AG20443 (cell line): ENCODE measurements at regions not wholly inside any gene's neighbourhood (a gene's known extent, or its start where the extent isn't known, plus 50 kb on each side); places are given as distances from the start of the nearest gene placed in this dataset.
A peak's percentile ranks its signal among the peaks of the same experiment; 100 is the strongest.

Source experiments
- DNase-seq: peaks from one replicate; pipeline ENCODE4 v3.0.0; 2012; ENCODE audit warnings: low spot score, mixed read lengths

DNA sequence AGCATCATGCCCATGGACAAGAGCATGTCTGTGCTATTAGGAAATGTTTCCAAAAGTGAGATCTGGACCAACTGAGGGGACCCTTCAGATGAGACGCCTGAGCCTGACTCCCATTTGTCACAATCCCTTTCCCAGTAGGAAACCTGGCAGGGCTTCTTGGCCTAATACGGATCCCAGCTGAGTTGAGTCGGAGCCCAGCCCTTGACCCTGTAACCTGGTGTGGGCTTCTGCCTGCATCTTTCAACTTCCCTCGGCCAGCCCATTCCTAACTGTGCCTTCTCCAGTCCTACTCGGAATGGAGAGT lies 148.3 kb downstream of the IRX2 start:
- no peak for DNase-seq

DNA sequence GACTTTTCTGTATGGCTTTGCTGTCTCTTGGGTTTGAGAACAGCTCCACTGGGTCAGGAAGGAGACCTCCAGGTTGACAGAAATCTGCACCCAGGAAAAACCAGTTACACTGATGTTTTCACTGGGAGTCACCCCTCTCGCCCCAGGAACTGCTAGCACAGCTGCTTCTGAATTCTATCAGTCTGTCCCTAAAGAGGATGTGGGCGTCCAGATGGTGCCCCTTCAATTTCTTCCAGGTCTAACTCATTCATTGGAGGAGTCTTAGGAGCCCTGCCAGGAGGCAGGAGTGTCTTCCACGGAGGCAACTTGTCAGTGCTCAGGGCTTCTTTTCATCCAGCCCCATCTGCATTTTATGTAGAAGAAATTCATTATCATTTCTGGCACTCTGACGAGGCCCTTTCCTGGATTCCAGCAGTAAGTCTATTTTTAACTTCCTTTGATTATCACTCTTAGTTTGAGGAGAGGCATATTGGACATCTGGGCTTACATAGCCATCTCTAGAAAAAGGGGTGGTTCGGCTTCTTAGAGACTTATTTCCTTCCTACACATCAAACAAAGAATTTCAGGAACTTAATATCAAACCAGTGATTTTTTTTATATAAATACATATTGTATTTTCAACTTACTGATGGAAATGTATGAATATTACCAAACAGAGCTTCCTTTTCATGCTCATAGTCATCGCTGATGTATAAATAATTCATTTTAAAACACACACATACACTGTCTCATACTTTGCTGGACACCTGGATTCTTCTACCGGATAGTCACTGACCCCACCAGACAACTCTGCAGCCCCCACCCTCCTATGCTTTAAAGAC lies 148.8 kb downstream of the IRX2 start:
- no peak for DNase-seq

DNA sequence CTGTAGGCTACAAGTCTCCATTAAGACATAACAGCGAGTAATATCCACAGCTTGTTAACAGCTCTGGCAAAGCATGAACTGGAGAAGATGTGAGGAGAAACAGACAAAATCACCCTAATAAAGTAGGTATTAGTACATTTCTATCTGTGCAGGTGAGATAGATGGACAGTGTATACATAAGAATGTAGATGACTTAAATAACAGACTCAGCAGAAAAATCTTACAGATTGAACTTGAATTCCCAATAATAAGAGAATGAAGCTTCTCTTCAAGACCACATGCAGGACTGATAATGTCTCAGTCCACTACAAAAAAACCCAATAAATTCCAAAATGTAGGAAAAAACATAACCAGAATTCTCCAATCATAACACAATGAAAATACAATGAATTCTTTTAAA lies 153.0 kb downstream of the IRX2 start:
- no peak for DNase-seq

DNA sequence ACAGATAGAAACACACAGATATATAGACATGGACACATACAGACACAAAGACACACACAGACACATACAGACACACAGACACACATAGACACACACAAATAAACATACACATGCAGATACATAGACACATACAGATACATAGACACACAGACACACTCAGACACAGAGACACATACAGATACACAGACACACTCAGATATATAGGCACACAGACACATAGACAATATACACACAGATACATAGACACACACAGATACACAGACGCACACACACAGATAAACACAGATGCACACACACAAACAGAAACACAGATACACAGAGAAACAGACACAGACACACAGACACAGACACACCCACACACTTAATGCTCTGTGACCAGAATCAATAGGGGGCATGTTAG lies 156.8 kb downstream of the IRX2 start:
- no peak for DNase-seq

DNA sequence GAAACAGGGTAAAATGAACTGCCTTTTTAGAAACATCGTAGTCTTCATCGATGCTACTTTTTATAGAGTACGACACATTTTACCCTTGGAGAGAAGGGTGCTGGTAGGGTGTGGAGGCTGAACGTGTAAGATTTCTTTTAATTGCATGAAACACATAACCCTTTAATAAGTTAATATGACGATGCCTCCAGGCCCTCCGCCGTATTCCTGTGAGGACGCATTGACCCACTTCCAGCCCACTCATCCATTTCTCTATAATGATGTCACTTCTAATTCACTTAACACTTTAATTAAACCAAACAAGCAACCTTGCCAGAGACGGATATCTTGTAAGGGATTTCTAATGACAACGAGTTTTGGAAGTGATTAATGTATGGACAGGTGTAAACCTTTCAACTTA lies 158.7 kb downstream of the IRX2 start:
- no peak for DNase-seq

DNA sequence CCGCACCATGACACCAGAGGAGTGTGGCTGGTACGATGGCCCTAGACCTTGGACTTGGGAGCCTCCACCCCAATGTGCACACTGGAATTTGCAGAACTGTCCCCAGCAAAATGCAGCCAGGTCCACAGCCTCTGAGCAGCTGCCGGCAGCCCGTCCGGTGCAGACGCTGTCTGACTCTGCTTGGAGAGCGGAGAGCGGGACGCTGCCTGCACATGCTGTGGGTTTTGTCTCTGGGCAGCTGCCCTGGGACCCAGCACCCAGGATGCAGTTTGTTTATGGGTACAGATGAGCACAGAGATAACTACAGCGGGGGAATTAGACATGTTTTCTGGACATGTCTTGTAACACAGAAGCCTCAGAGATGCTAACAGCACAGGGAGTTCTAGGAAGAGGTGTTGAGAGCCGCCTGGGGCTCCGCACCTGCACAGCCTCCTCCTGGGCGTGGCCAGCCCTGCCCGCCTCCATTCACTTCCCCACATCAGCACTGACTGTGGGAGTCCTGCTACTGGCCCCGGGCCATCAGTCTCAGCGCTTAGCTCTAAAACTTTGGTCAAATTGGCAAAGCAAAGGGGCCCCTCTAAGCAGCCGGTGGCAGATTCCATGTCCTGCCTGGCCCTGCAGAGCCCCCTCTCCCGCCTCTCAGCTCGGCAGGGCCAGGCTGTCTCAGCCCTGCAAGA lies 159.6 kb downstream of the IRX2 start:
- DNase-seq = peak; percentile 7

DNA sequence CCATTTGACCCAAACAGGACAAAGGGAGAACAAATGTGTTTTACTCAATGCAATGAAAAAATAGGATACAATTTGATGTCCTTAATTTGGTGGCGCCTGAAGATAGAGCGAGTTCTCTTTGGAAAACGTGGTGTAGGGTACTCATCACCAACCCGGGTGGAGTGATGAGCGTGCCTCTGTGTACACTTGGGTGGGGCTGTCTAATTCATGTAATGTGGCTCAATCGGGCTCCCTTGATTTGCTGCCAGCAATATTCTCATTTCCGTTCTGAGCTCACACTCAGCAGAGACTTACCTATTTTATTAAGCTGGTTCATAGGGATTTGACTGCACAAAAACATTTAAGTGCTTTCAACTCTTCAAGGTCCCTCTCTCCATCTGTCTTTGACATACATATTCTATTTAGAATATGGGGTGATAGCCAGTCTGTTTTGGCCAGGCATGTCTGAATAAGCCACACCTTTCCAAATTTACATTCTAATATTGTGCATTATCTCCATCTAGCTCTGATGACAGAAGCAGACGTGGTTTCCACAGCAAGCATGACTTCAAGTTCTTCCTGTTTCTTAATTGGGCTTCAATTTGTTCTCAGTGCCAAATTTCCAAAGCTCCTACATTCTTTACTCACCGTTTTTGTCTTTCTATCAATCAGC lies 162.5 kb downstream of the IRX2 start:
- DNase-seq = no peak

DNA sequence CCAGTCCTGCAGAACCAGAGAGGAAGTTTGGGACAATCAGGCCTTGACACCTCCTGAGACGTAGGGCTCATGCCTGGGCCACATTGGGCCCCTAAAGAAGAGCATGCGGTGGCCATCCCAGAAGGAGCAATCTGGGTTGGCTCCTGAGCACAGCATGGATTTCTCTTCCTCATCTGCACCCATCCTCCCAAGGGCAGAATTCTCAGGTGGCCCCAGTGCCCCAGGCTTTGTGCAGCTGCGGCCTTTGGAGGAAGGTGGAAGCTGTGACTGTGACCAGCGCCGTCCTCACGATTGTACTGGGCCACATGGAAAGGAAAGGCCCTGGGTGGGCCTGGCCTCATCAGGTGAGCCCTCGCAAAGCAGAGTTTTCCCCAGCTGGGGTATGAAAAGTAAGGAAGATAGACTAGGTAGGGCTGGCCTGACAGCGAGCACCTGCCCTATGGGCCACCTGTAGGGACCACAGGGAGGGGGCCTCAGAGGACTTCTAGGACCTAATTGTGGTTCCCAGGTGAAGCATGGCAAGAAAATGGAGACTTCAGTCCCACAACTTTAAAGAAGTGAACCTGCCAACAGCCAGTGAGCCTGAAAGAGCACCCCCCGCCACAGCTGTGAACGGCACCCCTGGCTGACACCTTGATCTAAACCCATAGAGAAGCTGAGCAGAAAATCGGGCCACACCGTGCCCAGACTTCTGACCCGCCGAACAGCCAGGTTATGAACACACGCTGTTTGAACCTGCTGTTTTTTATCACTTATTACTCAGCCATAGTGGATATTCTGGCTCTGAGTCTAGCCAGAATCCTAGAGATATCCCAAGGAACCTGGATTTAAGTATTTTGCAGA lies 164.1 kb downstream of the IRX2 start:
- DNase-seq = peak; percentile 2

DNA sequence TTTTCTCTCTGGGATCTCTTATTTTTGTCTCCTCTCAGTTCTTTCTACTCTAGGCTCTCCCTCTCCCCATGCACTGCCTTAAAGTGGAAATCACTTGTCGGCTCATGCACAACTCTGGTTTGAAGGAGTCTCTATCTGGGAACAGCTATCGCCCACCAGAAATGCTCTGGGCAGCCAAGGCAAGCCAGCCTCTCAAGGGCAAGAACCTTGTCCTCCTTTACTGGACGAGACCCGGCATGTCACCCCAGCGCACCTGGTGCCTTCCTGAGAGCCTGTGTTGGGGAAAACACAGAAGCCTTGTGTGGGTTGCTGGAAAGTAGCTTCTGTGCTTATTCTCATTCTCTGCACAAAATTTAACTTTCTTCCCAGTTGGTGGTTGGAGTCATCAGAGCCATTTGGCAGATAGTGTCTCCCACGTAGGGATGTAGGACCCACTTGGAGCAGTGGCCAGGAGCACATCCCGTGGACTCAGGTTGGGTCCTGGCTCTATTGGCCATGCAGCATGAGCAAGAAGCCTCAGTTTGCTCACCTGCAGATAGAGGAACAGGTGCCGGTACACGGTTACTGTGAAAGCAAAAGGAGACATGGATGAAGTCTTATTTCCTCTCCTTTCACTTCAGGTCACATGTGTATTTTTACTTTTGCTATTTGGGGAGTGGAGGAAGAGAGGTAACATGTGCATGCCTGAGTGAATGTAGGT lies 165.3 kb downstream of the IRX2 start:
- DNase-seq = peak; percentile 2

DNA sequence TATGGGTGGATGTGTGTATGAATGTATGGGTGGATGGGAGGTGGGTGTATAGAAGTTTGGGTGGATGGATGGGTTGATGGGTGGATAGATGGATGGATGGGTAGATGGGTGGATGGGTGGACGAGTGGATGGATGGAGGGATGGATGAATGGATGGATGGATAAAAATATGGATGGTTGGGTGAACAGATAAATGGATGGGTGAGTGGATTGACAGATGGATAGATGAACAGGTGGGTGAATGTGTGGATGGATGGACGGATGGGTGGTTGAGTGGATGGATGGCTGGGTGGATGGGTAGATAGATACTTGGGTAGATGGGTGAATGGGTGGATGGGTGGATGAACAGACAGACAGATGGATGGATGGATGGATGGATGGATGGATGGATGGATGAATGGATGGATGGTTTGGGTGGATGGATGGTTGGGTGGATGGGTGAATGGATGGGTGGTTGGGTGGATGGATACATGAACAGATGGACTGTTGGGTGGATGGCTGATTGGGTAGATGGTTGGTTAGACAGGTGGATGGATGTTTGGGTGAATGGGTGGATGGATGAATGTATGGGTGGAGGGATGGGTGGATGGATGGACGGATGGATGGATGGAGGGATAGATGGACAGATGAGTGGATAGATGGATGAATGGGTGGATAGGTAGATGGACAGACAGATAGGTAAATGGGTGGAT lies 166.8 kb downstream of the IRX2 start:
- no peak for DNase-seq

DNA sequence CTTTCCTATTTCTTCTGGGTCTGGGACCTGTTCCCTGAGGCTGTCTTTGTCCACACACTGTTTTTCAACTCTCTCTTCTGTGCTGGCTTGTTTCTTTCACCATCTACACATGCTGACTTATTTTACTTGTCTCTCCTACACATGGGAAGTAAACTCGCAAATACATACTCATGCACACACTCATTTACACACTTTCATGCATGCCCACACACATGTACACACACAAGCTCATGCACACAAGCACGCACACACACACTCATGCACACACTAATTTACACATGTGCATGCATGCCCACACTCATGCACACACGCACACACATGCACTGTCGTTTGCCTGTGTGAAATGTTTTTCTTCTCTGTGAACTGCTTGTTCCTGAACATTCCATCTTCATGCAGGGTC lies 169.0 kb downstream of the IRX2 start:
- DNase-seq = no peak

DNA sequence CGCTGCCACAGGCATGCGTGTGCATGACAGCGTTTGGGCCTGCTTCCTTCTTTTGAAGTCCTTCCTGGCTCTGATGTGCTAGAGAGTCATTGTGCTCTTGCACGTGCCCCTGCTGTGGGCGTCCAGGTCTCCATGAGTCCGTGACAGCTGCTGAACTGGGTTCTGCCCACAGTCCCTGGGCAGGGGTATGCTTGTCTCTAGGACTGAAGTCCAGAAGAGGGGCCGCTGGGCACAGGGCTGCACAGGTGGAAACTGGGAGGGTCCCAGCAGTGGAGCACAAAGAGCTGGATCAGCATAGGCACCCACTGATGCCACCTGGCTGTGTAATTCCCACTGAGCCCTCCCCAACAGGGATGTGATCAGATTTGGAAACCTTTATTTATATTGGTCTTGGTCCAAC lies 169.4 kb downstream of the IRX2 start:
- peak; percentile 3 for DNase-seq

DNA sequence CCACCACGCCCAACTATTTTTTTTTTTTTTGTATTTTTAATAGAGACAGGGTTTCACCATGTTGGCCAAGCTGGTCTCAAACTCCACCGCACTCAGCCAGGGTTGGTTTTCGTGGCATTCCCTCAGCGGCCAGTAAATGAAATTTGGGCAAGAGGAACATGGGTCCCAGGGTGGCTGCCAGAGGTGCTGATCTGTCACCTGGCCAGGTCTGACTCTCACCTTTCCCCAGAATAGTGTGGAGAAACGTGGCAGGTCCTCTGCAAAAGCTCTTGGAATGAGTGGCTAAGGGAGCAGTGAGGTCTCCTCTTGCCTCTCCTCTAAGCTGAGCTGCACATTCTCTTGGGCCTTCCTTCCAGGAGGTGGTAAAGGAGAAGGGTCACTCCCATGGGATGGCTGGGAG lies 170.1 kb downstream of the IRX2 start:
- DNase-seq = peak; percentile 4

DNA sequence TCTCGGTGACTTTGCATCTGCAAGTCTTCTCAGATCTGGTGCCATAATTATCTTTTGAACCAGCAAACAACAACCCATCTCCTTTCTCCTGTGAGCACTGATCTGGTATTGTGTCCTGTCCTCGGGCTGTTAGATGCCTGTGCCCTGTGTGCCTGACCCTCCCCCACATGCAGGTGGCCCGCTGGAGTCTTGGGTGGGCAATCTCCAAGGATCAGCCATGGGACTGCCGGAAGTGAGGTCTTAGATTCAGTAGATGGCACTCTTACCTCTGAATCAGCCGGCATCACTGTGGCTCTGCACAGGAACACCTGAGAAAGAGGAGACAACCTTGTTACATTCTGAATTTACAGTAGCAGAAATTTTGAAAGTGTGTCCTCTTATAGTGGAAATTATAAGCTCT lies 172.4 kb downstream of the IRX2 start:
- no peak for DNase-seq

DNA sequence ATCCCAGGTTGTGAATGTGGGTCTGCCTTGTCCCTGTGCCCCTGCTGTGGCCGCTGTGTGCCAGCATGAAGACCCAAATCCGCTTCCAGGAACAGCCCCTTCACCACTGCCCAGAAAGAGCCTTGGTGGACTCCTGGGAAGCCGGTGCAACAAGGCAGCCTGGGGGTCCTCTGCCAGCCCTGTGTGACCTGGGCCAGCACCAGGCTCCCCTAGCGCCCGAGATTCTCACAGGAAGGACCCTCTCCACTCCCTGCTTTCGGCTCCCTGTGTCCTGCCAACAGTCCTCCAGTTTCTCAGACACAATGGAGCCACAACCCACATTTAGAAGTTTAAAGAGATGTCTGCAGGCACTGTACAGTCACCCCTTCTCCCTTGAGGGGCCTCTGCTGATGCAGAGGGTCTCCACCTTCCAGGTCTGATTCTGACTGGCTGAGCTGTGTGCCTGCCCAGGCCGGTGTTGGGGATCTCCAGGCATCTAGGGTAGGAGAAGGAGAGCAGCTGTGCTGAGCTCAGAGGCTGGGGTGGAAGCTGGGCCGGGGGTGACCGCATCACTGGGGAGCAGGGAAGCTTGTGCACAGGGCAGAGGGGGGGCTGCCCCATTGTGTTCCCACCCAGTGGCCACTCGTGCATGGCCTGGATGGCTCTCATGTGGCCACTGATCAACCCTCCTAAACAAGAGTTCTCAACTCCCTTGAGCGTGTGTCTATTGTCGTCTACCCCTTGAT lies 174.0 kb downstream of the IRX2 start:
- peak; percentile 3 for DNase-seq

DNA sequence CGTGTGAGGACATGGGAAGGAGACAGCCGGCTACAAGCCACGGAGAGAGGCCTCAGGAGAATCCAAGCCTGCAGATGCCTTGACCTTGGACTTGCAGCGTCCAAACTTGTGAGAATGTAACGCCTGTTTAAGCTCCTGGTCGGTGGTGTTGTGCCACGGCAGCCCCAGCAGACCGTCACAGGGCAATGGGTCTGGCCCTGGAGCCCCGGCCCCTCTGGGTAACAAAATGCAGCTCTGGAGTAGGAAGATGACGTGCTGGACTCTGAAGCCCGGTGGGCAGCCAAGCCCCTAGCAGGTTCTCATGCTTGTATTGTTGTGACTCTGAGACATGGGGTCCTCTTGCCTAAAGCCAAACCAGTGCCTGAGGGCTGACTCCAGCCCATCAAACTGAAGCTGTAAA lies 174.7 kb downstream of the IRX2 start:
- no peak for DNase-seq

DNA sequence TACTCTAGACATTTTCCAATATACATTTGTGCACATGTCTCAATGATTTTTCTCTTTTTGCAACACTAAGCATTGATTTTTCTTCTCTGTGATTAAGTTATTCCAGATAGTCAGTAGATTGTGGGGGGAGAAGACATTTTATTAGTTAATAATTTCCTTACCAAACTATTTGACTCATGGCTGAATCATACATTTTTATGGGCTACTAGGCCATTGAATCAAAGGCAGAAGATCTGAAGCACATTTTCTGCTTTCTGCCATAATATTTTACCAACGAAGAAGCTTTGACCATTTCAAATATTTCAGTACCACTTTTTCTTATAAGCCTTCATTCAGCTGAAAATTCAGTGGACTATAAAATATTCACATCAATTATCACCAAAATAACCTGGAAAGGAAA lies 175.6 kb downstream of the IRX2 start:
- DNase-seq = no peak

DNA sequence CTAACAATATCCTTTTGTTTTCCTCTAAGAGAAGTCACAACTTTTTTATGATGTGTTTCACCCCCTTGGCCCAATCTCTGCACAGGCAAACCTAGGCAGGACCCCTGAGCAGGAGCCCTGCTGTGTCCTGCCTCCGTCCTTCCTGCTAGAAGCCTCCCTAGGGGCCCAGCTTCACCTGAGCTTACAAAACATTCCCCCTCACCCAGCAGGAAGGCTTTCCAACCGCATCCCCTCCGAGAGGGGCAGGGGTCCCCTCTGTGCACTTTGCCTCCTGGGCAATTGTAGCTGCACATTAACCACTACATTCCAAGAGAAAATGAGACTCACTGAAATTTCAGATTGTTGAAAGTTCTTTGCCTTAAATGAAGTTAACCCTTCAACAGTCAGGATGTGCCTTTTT lies 176.2 kb downstream of the IRX2 start:
- DNase-seq = no peak

DNA sequence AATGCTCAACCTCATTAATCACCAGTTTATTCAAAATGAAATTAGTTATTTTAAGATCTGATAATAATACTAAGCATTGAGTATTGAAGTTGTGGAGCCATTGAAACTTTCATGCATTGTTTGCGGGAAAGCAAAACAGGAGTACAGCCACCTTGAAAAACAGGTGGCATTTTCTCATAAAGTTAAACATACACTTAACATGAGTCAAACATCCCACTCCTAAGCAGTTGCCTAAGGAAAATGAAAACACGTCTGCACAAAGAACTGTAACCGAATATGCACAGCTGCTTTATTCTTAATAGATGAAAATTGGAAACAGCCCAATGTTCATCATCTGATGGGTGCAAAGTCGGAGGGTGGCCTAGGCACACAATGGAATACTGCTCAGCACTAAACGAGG lies 177.3 kb downstream of the IRX2 start:
- DNase-seq = no peak

DNA sequence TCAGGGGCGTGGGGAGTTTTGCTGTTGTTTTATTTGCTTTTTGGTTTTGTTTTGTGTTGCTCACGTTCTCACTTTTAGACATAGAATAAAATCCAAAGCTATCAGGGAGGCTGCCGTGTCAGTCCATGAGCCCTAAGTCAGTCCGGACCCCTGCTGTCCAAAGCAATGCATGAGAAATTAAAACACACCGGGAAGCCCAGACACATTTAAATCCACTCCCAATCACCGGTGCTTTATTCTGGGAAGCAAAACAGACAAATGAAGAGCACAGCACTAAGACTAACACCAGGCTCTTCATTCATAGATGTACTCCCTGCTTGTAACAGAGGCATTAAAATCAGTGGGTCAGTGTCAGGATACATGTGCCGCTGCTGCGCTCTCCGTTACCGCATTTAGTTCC lies 180.9 kb downstream of the IRX2 start:
- DNase-seq = no peak
